HEK293T (cell line): ENCODE measurements at regions not wholly inside any gene's neighbourhood (a gene's known extent, or its start where the extent isn't known, plus 50 kb on each side); places are given as distances from the start of the nearest gene placed in this dataset.

Experiments
- CTCF ChIA-PET: fragments of 350-600 bp; formaldehyde crosslinking; extraction: SDS; loops from one replicate; lab custom pipeline; 2021; ENCODE audit warnings: antibody characterized with exemption, inconsistent platforms; lab: Yijun Ruan, JAX
- POLR2A ChIA-PET: fragments of 350-600 bp; formaldehyde crosslinking; extraction: SDS; loops from one replicate; lab custom pipeline; 2020; ENCODE audit warnings: antibody characterized with exemption, inconsistent platforms; lab: Yijun Ruan, JAX
- DNase-seq: peaks from one replicate; pipeline ENCODE4 v3.0.0; 2012; ENCODE audit warnings: mixed read lengths; ENCODE audit errors: extremely low spot score
- ARNT ChIP-seq: fragments of 450-650 bp; IDR thresholded peaks from 2 replicates; pipeline ENCODE4 v1.6.1; 2017; ENCODE audit warnings: mild to moderate bottlenecking
- BHLHE40 ChIP-seq: fragments of 450-650 bp; IDR thresholded peaks from 2 replicates; pipeline ENCODE4 v1.6.1; 2016; ENCODE audit warnings: mild to moderate bottlenecking, moderate library complexity, borderline replicate concordance
- CTBP1 ChIP-seq: fragments of 450-650 bp; IDR thresholded peaks from 2 replicates; pipeline ENCODE4 v1.6.1; 2016; ENCODE audit warnings: borderline replicate concordance
- ELF4 ChIP-seq: fragments of 450-650 bp; IDR thresholded peaks from 2 replicates; pipeline ENCODE4 v1.6.1; 2017; ENCODE audit warnings: antibody characterized with exemption
- FOXA1 ChIP-seq: fragments of 450-650 bp; IDR thresholded peaks from 2 replicates; pipeline ENCODE4 v1.6.1; 2016; ENCODE audit warnings: mild to moderate bottlenecking
- FOXK2 ChIP-seq: fragments of 450-650 bp; IDR thresholded peaks from 2 replicates; pipeline ENCODE4 v1.6.1; 2016; ENCODE audit warnings: mild to moderate bottlenecking
- FOXM1 ChIP-seq: fragments of 450-650 bp; IDR thresholded peaks from 2 replicates; pipeline ENCODE4 v1.6.1; 2017; ENCODE audit warnings: mild to moderate bottlenecking, borderline replicate concordance
- HDGF ChIP-seq: fragments of 450-650 bp; IDR thresholded peaks from 2 replicates; pipeline ENCODE4 v1.6.1; 2017; ENCODE audit warnings: antibody characterized with exemption, borderline replicate concordance
- L3MBTL2 ChIP-seq: fragments of 450-650 bp; conservative IDR thresholded peaks from 2 replicates; pipeline ENCODE4 v1.6.1; 2016; ENCODE audit warnings: mild to moderate bottlenecking
- LEF1 ChIP-seq: fragments of 450-650 bp; IDR thresholded peaks from 2 replicates; pipeline ENCODE4 v1.6.1; 2017; ENCODE audit warnings: mild to moderate bottlenecking, borderline replicate concordance
- NFRKB ChIP-seq: fragments of 450-650 bp; IDR thresholded peaks from 2 replicates; pipeline ENCODE4 v1.6.1; 2016; ENCODE audit warnings: mild to moderate bottlenecking, moderate library complexity
- PKNOX1 ChIP-seq: fragments of 450-650 bp; IDR thresholded peaks from 2 replicates; pipeline ENCODE4 v1.6.1; 2016
- SP1 ChIP-seq: fragments of 450-650 bp; IDR thresholded peaks from 2 replicates; pipeline ENCODE4 v1.6.1; 2017
- SUZ12 ChIP-seq: fragments of 450-650 bp; IDR thresholded peaks from 2 replicates; pipeline ENCODE4 v1.6.1; 2016; ENCODE audit warnings: mild to moderate bottlenecking
- TARDBP ChIP-seq: fragments of 450-650 bp; IDR thresholded peaks from 2 replicates; pipeline ENCODE4 v1.6.1; 2016
- ZNF384 ChIP-seq: fragments of 450-650 bp; IDR thresholded peaks from 2 replicates; pipeline ENCODE4 v1.6.1; 2016

GRCh38 chr6:119814609-119815400 is 465.2 kb upstream of the MAN1A1 start:
- TF ChIP-seq HDGF = no peak
- ChIA-PET CTCF (interaction anchor here (0.6 kb wide), 1 partner anchor 1015 kb away, joined by 3 read pairs; no protein-coding TSS in a partner anchor), POLR2A (no interaction called here)

GRCh38 chr6:119802464-119802863 is 452.9 kb upstream of the MAN1A1 start:
- ChIA-PET CTCF (no interaction called here), POLR2A (no interaction called here)
- no peak for TF ChIP-seq FOXM1
- no peak for TF ChIP-seq HDGF
- TF ChIP-seq PKNOX1 = no peak
- TF ChIP-seq NFRKB = no peak
- no peak for TF ChIP-seq SP1
- no peak for TF ChIP-seq L3MBTL2
- no peak for TF ChIP-seq FOXA1
- no peak for TF ChIP-seq ARNT
- TF ChIP-seq FOXK2 = no peak
- no peak for DNase-seq

More at GRCh38 chr6:119814609-119815400, 465.2 kb upstream of the MAN1A1 start:
- DNase-seq = no peak

- DNase-seq = no peak
- CTCF ChIA-PET = no interaction called here
- POLR2A ChIA-PET = no interaction called here
- TF ChIP-seq FOXK2 (no peak), ELF4 (no peak), SUZ12 (no peak), HDGF (no peak), SP1 (no peak), FOXA1 (no peak), LEF1 (no peak)
These were observed 451.5 kb upstream of the MAN1A1 start for GRCh38 chr6:119801056-119801455.

GRCh38 chr6:119800526-119800925 is 451.0 kb upstream of the MAN1A1 start:
- TF ChIP-seq TARDBP (no peak), ELF4 (no peak), CTBP1 (no peak), FOXA1 (no peak), SUZ12 (no peak), ARNT (no peak), BHLHE40 (no peak), ZNF384 (no peak), L3MBTL2 (no peak), NFRKB (no peak), SP1 (no peak), LEF1 (no peak), PKNOX1 (no peak), HDGF (no peak), FOXK2 (no peak), FOXM1 (no peak)
- ChIA-PET CTCF (no interaction called here), POLR2A (no interaction called here)
- no peak for DNase-seq

- POLR2A ChIA-PET = no interaction called here
- CTCF ChIA-PET = interaction anchor here (0.6 kb wide), 1 partner anchor 50 kb away, joined by 4 read pairs; no protein-coding TSS in a partner anchor
- DNase-seq = no peak
- TF ChIP-seq L3MBTL2 (no peak), HDGF (no peak), FOXM1 (no peak), ELF4 (no peak), FOXK2 (no peak), SP1 (no peak)
These were observed 450.3 kb upstream of the MAN1A1 start for GRCh38 chr6:119799596-119800509.

GRCh38 chr6:119791736-119792135 is 442.2 kb upstream of the MAN1A1 start:
- ChIA-PET POLR2A (no interaction called here), CTCF (no interaction called here)
- no peak for TF ChIP-seq BHLHE40
- TF ChIP-seq L3MBTL2 = no peak
- TF ChIP-seq ARNT = no peak
- TF ChIP-seq HDGF = no peak
- no peak for TF ChIP-seq FOXA1
- TF ChIP-seq TARDBP = no peak
- no peak for TF ChIP-seq CTBP1
- no peak for TF ChIP-seq NFRKB
- no peak for TF ChIP-seq SUZ12
- TF ChIP-seq SP1 = no peak
- TF ChIP-seq ZNF384 = no peak
- no peak for TF ChIP-seq FOXM1
- TF ChIP-seq LEF1 = no peak
- TF ChIP-seq PKNOX1 = no peak
- TF ChIP-seq ELF4 = no peak
- TF ChIP-seq FOXK2 = no peak
- no peak for DNase-seq
